Astrocyte of the hippocampus (primary cell): ENCODE measurements at regions not wholly inside any gene's neighbourhood (a gene's known extent, or its start where the extent isn't known, plus 50 kb on each side); places are given as distances from the start of the nearest gene placed in this dataset.

Experiments used
- DNase-seq: peaks from one replicate; pipeline ENCODE4 v3.0.0; 2011; ENCODE audit warnings: low read depth, low spot score

- no peak for DNase-seq
Measured at GRCh38 chr7:13035233-13035632, 347.8 kb downstream of the ARL4A start.

GRCh38 chr7:13036256-13036780 is 348.9 kb downstream of the ARL4A start:
- DNase-seq: no peak

- DNase-seq: no peak
Measured at GRCh38 chr7:13037216-13037615, 349.8 kb downstream of the ARL4A start.

GRCh38 chr7:13041368-13041988 is 354.0 kb downstream of the ARL4A start:
- no peak for DNase-seq

DNA sequence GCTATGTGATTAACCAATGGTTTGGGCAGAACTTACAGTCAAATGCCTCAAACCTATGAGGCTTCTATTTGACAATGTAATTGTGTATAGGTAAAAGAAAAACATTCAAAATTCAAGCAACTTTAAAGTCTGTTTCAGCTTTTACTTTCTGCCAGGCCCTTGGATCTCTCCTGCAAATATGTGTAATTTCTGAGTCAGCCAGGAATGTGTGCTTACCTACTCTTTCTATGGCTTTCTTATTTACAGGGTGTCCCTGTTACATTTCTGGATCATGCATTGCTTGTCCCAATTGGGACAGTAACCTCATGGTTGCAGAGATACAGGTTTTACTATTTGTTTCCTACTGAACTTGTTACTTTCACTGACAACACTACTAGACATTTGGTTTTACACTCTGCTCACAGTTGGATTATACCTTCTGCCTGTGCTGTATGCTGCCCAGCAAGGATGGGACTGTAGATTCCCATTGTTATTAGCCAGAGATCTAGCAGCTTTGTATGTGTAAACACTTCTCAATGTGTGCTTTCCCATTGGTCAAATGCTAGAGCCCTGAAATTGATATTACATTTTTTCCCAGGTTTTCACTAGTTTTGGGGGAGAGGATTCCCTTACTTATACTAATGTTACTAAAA is 355.3 kb downstream of the ARL4A start:
- DNase-seq: peak; percentile 46

- DNase-seq: no peak
Measured at GRCh38 chr7:13044309-13044708, 356.9 kb downstream of the ARL4A start.

GRCh38 chr7:13047061-13047460 is 359.6 kb downstream of the ARL4A start:
- DNase-seq: no peak

DNA sequence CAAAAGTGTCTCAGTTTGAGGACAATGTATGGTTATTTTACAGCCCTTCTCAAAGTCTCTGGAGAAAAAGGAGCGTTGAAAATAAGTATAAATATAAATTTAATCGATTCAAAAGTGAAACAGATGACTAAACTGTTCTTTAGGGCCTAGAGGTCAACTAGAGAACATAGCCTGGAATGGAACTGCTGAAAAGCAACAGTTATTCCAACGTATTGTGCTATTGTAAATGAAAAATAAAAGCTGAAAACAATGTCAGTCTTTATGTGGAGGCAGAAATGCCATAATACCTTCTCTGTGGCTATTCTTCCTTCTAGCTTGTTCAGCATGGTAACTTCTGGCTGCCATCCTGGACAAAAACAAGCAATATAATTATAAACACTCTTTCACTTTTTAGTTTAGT is 362.5 kb downstream of the ARL4A start:
- DNase-seq: peak; percentile 7

DNA sequence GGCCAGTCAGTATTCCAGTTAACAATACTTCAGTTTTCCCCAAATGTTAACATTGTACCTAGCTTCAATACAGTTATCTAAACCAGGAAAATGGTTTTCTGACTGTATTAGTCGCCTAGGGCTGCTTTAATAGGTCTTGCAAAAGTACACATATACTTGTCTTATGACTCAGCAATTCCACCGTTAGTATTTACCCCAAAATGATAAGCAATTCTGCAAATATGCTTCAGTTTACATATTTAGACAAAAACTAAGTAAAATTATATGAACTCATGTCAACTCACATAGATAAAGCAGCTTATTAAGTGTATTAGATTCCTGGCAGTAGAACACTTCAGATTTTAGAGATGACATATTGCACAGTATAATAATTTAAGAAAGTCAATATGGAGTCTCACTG is 363.3 kb downstream of the ARL4A start:
- DNase-seq: peak; percentile 41

DNA sequence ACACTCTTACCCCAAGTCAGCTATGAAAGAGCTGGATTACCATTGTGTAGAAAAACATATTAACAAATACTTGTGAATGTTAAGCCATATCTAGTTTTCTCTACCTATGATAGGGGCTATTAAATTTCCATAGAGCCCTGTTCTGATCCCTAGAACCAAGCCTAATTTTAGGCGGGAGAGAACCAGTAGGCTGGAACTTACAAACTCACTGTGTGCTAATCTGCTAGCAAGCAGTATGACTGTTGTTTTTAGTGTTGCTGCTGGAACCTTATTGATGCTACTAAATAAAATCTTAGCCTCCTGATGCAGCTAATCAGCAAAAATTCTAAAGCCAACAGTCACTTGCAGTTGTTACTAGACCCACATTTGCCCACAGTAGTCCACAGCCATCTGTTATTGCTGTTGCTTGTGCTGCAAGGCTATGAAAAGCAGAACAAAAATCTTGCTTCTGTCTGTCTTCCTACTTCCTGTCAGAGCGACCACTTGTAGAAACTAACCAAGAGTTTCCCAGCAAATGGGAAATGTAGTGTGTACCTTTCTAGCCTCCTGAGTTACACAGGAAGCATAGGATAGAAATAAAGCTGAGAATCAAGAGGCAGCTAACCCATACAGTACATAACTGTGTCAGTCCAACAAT is 368.4 kb downstream of the ARL4A start:
- no peak for DNase-seq

- no peak for DNase-seq
Measured at GRCh38 chr7:13057462-13058200, 370.2 kb downstream of the ARL4A start.

DNA sequence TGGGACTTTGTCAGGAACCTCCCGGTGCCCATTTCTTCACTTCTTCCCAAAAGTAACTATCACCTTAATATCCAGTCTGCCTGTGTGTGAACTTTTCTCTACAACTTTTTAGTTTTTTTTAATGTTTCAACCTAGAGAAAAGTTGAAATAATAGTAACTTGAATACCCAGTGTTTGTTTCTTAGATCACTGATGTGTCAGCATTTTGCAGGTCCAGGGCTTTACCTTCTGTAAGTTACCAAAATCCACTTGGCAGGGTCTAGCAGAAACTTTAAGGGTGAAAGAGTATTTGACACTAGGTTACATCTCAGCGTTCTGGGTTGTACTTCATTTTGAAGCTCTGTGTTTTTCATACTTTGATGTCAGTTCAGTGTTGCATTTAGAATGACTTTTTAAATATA is 372.7 kb downstream of the ARL4A start:
- DNase-seq: no peak

- DNase-seq: no peak
Measured at GRCh38 chr7:13061115-13061514, 373.7 kb downstream of the ARL4A start.

DNA sequence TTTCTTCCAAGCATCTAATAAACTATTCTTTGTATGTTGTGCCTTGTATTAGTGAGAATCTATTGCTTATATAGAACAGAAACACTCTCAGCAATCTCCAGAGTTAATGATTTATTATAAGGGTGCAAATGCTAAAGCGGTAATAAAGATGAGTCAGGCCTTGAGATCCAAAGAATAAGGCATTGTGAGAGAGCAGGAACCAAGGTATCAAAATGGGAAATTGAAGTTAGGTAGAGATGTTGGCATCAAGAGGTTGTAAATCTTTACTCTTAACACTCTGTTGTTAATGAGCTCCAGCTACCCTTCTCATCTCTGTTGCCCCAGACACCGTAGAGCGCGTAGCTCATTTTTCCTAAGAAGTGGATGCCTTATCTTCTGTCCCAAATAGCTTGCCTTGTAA is 375.2 kb downstream of the ARL4A start:
- no peak for DNase-seq

DNA sequence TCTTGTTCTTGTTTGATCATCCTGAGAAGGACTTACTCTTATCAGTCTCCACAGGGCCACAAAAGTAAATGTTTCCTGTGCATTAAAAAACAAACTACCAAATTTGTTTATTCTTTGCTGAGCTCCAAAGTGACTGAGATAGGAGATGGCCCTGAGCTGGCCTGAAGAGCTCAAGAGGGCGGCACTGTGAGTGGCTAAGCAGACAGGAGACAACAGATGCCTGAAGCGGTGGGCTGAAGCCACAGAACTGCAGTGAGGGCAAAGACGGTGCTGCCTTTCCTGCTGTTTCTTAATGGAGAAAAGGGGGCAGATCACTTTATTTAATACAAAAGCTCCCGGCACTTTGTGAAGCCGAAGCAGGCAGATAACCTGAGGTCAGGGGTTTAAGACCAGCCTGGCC is 379.6 kb downstream of the ARL4A start:
- DNase-seq: no peak

DNA sequence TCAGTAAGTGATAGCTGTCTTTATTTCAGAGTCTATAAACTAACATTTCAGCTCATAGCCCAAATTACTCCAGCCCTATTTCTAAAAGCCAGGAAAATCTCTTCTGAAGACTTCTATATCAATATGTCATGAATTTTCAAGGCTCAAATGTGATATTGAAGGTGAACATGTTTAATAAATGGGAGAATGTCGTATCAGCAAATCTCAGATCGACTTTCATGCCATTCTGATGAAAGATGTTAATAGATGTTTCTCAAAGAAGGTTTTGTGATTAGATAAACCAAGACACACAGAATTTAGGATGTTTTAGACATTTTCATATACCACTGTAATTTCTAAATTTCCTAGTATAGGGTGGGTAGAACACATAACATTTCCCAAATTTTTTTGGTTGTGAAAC is 380.6 kb downstream of the ARL4A start:
- DNase-seq: no peak

DNA sequence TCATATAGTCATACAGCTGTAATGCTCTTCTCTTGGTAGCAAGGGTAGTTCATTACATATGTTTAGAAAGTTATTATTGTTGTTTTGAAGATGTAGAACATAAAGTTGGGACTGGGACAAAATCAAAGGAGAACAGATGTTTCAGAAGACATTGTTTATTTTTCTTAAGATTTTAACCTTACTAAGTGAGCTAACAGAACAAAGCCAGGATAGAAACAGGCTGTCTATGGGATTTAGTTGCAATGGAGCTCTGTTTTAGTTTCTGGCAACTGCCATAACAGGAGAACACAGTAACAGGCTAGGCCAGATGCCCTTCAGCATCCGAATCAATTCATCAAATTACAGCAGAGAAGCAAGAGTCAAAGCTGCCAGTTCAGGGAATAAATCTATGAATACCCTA is 382.4 kb downstream of the ARL4A start:
- DNase-seq: no peak

DNA sequence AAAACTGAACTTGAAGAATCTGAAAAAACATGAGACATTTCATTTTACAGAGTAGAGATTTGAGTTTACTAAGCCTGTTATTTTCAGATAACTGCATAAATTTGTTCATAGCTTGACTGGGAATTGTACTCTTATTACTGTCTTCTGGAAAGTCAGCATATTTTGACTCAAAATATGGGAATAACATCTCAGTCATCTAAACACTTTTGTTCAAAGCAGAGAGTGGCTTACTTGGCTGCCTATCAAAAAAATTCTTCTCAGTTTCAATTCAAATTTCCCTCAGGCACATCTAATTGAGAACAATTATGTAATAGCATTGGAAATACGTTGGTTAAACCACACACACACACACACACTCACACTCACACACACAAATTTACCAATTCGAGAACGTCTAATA is 384.6 kb downstream of the ARL4A start:
- DNase-seq: peak; percentile 5

DNA sequence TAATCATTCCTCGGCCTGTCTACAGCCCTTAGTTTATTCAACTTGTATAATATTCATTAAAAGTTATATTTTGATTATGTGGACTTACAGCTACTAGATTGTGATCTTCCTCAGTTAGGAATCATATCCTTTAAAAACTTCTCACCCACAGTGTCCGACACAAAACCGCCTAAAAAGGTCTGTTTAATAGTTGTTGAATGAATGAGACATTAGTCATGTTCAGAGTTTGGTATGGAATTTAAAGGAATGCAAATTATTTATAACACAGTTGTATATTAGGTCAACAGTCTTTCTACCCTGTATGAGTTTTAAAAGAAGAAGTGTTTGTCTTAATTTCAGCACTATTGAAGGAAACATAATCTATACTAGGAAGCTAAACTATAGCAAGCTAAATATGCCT is 390.0 kb downstream of the ARL4A start:
- DNase-seq: peak; percentile 41

- DNase-seq: no peak
Measured at GRCh38 chr7:13078105-13078504, 390.7 kb downstream of the ARL4A start.

GRCh38 chr7:13090959-13091358 is 403.5 kb downstream of the ARL4A start:
- DNase-seq: no peak

GRCh38 chr7:13091974-13092707 is 404.7 kb downstream of the ARL4A start:
- no peak for DNase-seq
